ENCODE measurements at regions not wholly inside any gene's neighbourhood (a gene's known extent, or its start where the extent isn't known, plus 50 kb on each side); places are given as distances from the start of the nearest gene placed in this dataset.

DNA sequence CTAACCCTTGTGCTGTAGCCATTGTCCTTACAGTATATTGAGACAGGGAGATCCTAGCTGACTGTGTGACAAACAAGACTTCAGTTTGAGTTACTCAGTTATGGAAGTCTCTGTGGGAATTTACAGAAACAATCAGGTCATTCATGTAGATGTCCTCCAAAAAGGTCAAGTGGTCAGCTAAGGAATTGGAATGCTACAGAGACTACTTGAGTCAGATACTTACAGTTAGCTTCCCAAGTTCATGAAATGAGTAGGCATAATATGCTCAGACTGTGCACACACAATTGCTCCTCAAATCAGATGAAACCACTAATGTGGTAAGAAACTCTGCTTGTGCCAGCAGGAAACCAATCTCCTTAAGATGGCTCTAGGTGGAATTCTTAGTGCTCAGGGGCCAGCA, 985.7 kb downstream of the NSUN3 start:
- Histone ChIP-seq H4K20me1 (ENCODE audit: insufficient read depth, low read depth, low read length) (no peaks in the 10 kb centered on the region), H3K4me2 (ENCODE audit: low read depth, low read length, poor library complexity, severe bottlenecking) (no peak overlapping the region), H3K9ac (ENCODE audit: low read length) (no peak overlapping the region), H2AFZ (ENCODE audit: low read length) (no peak overlapping the region), H3K27ac (ENCODE audit: low read length) (no peak overlapping the region), H3K27me3 (ENCODE audit: low read length) (no peaks in the 10 kb centered on the region), H3K36me3 (ENCODE audit: insufficient read depth, low read length) (no peaks in the 10 kb centered on the region), H3K9me2 (replicated peaks; ENCODE audit: insufficient read depth, low read length) (no peaks in the 10 kb centered on the region), H3K9me3 (ENCODE audit: low read length) (no peaks in the 10 kb centered on the region), H3K79me2 (ENCODE audit: low read length) (no peaks in the 10 kb centered on the region), H3K4me3 (ENCODE audit: low read length) (no peak overlapping the region), H3K4me1 (ENCODE audit: low read length) (no peaks in the 10 kb centered on the region)
- DNase-seq: no peak

DNA sequence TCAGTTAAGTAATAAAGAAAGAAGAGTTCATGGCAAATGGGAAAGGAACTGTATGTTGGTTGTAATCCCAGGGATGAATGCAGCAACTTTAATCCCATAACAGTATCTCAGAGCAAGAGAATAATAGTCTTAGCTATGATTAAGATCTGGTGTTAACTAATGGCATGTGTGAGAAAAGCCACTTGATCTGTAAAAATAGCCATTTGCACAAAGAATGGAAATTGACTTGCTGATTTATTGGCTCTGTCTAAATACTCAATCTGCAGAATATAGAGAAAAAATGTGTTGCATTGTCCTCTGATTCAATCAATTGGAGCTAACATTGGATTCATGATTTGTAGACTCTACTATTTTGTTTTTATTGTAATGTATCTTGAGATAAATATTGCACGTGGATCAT, 987.0 kb downstream of the NSUN3 start:
- Histone ChIP-seq H3K9me2 (replicated peaks; ENCODE audit: insufficient read depth, low read length) (no peaks in the 10 kb centered on the region), H3K4me2 (ENCODE audit: low read depth, low read length, poor library complexity, severe bottlenecking) (no peak overlapping the region), H3K79me2 (ENCODE audit: low read length) (no peaks in the 10 kb centered on the region), H3K9ac (ENCODE audit: low read length) (no peak overlapping the region), H3K4me1 (ENCODE audit: low read length) (no peaks in the 10 kb centered on the region), H4K20me1 (ENCODE audit: insufficient read depth, low read depth, low read length) (no peaks in the 10 kb centered on the region), H3K9me3 (ENCODE audit: low read length) (no peaks in the 10 kb centered on the region), H3K27me3 (ENCODE audit: low read length) (no peaks in the 10 kb centered on the region), H2AFZ (ENCODE audit: low read length) (no peak overlapping the region), H3K4me3 (ENCODE audit: low read length) (no peak overlapping the region), H3K27ac (ENCODE audit: low read length) (no peak overlapping the region), H3K36me3 (ENCODE audit: insufficient read depth, low read length) (no peaks in the 10 kb centered on the region)
- no peak for DNase-seq

DNA sequence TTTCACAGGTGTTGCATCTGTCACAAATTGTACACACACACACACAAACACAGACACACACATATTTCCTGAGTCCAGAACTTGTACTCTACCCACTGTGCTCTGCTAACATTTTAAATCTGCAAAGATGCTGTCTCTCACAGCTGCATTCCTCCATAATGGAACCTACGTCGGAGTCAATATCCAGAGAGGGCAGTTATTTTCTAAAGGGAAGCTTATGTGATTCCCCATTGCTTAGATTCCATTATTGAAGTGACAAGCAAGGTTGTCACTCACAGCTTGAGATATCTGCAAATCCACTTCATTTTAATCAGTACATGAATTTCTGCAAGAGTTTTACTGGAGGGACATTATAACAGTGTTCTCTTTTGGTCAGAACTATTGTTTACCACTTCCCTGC, 992.4 kb downstream of the NSUN3 start:
- H3K27ac ChIP-seq (ENCODE audit: low read length): no peak overlapping the region
- no peaks in the 10 kb centered on the region for H3K9me3 ChIP-seq (ENCODE audit: low read length)
- H3K9ac ChIP-seq (ENCODE audit: low read length): no peak overlapping the region
- no peak overlapping the region for H2AFZ ChIP-seq (ENCODE audit: low read length)
- DNase-seq: no peak
- no peak overlapping the region for H3K4me3 ChIP-seq (ENCODE audit: low read length)
- no peaks in the 10 kb centered on the region for H4K20me1 ChIP-seq (ENCODE audit: insufficient read depth, low read depth, low read length)
- no peaks in the 10 kb centered on the region for H3K79me2 ChIP-seq (ENCODE audit: low read length)
- no peaks in the 10 kb centered on the region for H3K9me2 ChIP-seq (replicated peaks; ENCODE audit: insufficient read depth, low read length)
- H3K4me1 ChIP-seq (ENCODE audit: low read length): no peaks in the 10 kb centered on the region
- no peaks in the 10 kb centered on the region for H3K27me3 ChIP-seq (ENCODE audit: low read length)
- H3K4me2 ChIP-seq (ENCODE audit: low read depth, low read length, poor library complexity, severe bottlenecking): no peak overlapping the region
- H3K36me3 ChIP-seq (ENCODE audit: insufficient read depth, low read length): no peaks in the 10 kb centered on the region

DNA sequence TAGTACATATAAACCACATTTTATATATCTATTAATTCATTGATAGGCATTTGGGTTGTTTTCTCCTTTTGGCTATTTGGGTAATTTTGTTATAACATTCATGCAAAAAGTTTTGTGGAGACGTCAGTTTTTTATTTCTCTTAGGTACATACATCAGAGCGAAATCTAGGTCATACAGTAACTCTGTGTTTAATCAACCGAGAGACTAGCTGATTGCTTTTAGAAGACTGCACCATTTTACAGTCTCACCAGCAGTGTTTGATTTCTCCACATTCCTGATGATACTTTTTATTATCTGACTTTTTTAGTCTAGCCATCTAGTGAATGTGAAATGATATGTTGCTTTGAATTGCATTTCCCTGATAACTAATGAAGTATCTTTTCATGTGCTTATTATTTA, 1019.3 kb downstream of the NSUN3 start:
- H3K27ac ChIP-seq (ENCODE audit: low read length): no peak overlapping the region
- no peaks in the 10 kb centered on the region for H3K36me3 ChIP-seq (ENCODE audit: insufficient read depth, low read length)
- H3K4me3 ChIP-seq (ENCODE audit: low read length): no peak overlapping the region
- H3K79me2 ChIP-seq (ENCODE audit: low read length): no peaks in the 10 kb centered on the region
- H3K4me2 ChIP-seq (ENCODE audit: low read depth, low read length, poor library complexity, severe bottlenecking): no peak overlapping the region
- no peak for DNase-seq
- no peak overlapping the region for H3K9ac ChIP-seq (ENCODE audit: low read length)
- no peaks in the 10 kb centered on the region; the same call in 1 of the 2 replicates for H3K9me3 ChIP-seq (ENCODE audit: low read length)
- no peak overlapping the region for H2AFZ ChIP-seq (ENCODE audit: low read length)
- H3K4me1 ChIP-seq (ENCODE audit: low read length): no peaks in the 10 kb centered on the region
- H3K9me2 ChIP-seq (replicated peaks; ENCODE audit: insufficient read depth, low read length): no peaks in the 10 kb centered on the region
- H3K27me3 ChIP-seq (ENCODE audit: low read length): no peaks in the 10 kb centered on the region
- no peaks in the 10 kb centered on the region for H4K20me1 ChIP-seq (ENCODE audit: insufficient read depth, low read depth, low read length)

DNA sequence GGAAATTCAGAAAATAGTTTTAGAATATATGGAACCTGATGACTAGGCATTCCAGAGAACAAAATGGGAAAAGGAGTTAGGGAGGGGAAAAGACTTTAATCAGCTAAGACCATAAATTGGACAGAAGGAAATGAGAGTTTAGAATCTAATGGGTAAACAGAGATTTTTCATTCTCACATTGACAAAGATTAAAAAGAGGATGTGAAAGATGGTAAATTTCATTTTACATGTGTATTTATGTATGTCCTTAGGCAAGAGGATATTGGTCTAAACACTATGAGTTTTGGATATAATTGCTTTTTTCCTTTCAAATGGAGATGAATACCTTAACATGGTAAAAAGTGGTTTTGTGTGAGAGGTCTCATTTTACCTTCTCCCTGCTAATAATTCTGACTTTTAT, 1021.9 kb downstream of the NSUN3 start:
- no peak overlapping the region for H3K27ac ChIP-seq (ENCODE audit: low read length)
- no peaks in the 10 kb centered on the region for H3K79me2 ChIP-seq (ENCODE audit: low read length)
- H3K9me2 ChIP-seq (replicated peaks; ENCODE audit: insufficient read depth, low read length): no peaks in the 10 kb centered on the region
- no peak overlapping the region for H3K4me3 ChIP-seq (ENCODE audit: low read length)
- no peak for DNase-seq
- no peaks in the 10 kb centered on the region for H3K27me3 ChIP-seq (ENCODE audit: low read length)
- no peak overlapping the region for H3K4me2 ChIP-seq (ENCODE audit: low read depth, low read length, poor library complexity, severe bottlenecking)
- no peak overlapping the region for H2AFZ ChIP-seq (ENCODE audit: low read length)
- no peaks in the 10 kb centered on the region for H3K36me3 ChIP-seq (ENCODE audit: insufficient read depth, low read length)
- H3K4me1 ChIP-seq (ENCODE audit: low read length): no peaks in the 10 kb centered on the region
- H3K9ac ChIP-seq (ENCODE audit: low read length): no peak overlapping the region
- no peaks in the 10 kb centered on the region for H3K9me3 ChIP-seq (ENCODE audit: low read length)
- no peaks in the 10 kb centered on the region for H4K20me1 ChIP-seq (ENCODE audit: insufficient read depth, low read depth, low read length)

DNA sequence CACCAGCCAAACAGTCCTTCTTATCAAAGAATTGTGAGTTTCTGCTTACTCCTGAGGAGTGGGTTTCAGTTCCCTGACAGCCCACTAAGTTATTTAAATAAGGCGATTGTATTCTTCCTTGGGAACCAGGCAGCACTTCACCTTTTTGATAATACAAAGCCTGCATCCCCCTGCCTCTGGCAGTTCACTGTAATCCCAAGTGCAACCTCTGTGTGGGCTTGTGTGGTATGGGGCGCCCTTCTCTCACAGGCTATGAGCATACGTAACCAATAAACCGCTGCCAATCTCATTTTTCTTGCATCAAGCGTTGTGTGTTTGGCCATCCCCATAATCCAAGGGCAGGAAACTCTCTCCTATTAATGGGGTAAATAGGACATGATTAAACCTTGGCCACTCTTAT, 1025.6 kb downstream of the NSUN3 start:
- Histone ChIP-seq H4K20me1 (ENCODE audit: insufficient read depth, low read depth, low read length) (no peaks in the 10 kb centered on the region), H3K79me2 (ENCODE audit: low read length) (no peaks in the 10 kb centered on the region), H2AFZ (ENCODE audit: low read length) (no peak overlapping the region), H3K36me3 (ENCODE audit: insufficient read depth, low read length) (no peaks in the 10 kb centered on the region), H3K9me3 (ENCODE audit: low read length) (no peaks in the 10 kb centered on the region; the same call in 1 of the 2 replicates), H3K27ac (ENCODE audit: low read length) (no peak overlapping the region), H3K9me2 (replicated peaks; ENCODE audit: insufficient read depth, low read length) (no peaks in the 10 kb centered on the region), H3K4me1 (ENCODE audit: low read length) (no peaks in the 10 kb centered on the region), H3K27me3 (ENCODE audit: low read length) (no peaks in the 10 kb centered on the region), H3K9ac (ENCODE audit: low read length) (no peak overlapping the region), H3K4me2 (ENCODE audit: low read depth, low read length, poor library complexity, severe bottlenecking) (no peak overlapping the region), H3K4me3 (ENCODE audit: low read length) (no peak overlapping the region)
- DNase-seq: no peak

DNA sequence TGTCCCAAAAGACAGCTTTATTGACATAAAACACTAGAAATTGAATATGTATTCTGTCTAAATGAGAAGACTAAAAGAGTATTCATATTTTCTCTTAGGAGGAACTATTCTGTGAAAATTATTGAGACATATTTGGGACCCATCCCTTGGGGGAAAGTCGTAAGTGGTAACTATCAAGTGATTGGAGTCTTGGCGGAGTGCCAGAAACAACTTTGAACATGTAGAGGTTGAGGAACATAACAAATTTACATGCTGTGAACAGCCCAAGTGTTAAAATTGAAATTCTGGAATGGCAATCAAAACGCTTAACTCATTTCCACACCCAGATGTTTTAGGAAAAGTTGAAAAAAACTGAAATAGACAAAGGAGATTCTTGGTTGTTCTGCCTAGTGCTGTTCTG, 1034.6 kb downstream of the NSUN3 start:
- Histone ChIP-seq H3K9ac (ENCODE audit: low read length) (no peak overlapping the region), H3K27ac (ENCODE audit: low read length) (0 out of 2 replicates have a peak overlapping the region, but pooled peaks have one; percentile 23), H3K4me2 (ENCODE audit: low read depth, low read length, poor library complexity, severe bottlenecking) (peak overlapping the region; percentile 26), H3K4me1 (ENCODE audit: low read length) (peaks cover 9% of the 10 kb centered on the region), H3K79me2 (ENCODE audit: low read length) (no peaks in the 10 kb centered on the region), H3K36me3 (ENCODE audit: insufficient read depth, low read length) (no peaks in the 10 kb centered on the region), H2AFZ (ENCODE audit: low read length) (no peak overlapping the region), H3K4me3 (ENCODE audit: low read length) (no peak overlapping the region), H3K9me3 (ENCODE audit: low read length) (no peaks in the 10 kb centered on the region), H3K27me3 (ENCODE audit: low read length) (no peaks in the 10 kb centered on the region), H4K20me1 (ENCODE audit: insufficient read depth, low read depth, low read length) (no peaks in the 10 kb centered on the region), H3K9me2 (replicated peaks; ENCODE audit: insufficient read depth, low read length) (no peaks in the 10 kb centered on the region)
- peak; percentile 43 for DNase-seq

DNA sequence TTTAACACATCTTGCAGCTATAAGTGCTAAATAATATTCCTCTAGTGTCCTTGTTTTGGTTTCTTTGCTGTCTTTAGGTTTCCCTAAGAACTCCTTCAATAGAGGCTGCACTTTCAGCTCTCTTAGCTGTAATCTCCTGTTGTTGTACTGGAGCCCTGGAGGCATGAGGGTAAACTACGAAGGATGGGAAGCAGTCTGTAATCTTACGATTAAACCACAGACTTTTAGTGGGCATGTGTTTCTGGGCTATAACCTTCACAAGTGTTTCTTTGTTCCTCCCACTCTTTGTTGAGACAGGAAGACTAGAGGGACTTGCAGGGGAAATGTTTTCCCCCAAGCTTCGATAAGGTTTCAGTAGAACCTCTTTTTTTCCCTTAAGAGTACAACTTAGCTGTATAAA, 1058.1 kb downstream of the NSUN3 start:
- no peaks in the 10 kb centered on the region for H4K20me1 ChIP-seq (ENCODE audit: insufficient read depth, low read depth, low read length)
- H3K27ac ChIP-seq (ENCODE audit: low read length): no peak overlapping the region
- 0 out of 2 replicates have a peak, but pooled peaks cover 3% of the 10 kb centered on the region for H3K9me3 ChIP-seq (ENCODE audit: low read length)
- H3K4me1 ChIP-seq (ENCODE audit: low read length): peaks cover 8% of the 10 kb centered on the region
- no peak for DNase-seq
- H2AFZ ChIP-seq (ENCODE audit: low read length): no peak overlapping the region
- no peaks in the 10 kb centered on the region for H3K27me3 ChIP-seq (ENCODE audit: low read length)
- H3K36me3 ChIP-seq (ENCODE audit: insufficient read depth, low read length): no peaks in the 10 kb centered on the region
- H3K79me2 ChIP-seq (ENCODE audit: low read length): no peaks in the 10 kb centered on the region
- no peak overlapping the region for H3K4me2 ChIP-seq (ENCODE audit: low read depth, low read length, poor library complexity, severe bottlenecking)
- H3K9me2 ChIP-seq (replicated peaks; ENCODE audit: insufficient read depth, low read length): no peaks in the 10 kb centered on the region
- H3K4me3 ChIP-seq (ENCODE audit: low read length): no peak overlapping the region
- H3K9ac ChIP-seq (ENCODE audit: low read length): no peak overlapping the region

DNA sequence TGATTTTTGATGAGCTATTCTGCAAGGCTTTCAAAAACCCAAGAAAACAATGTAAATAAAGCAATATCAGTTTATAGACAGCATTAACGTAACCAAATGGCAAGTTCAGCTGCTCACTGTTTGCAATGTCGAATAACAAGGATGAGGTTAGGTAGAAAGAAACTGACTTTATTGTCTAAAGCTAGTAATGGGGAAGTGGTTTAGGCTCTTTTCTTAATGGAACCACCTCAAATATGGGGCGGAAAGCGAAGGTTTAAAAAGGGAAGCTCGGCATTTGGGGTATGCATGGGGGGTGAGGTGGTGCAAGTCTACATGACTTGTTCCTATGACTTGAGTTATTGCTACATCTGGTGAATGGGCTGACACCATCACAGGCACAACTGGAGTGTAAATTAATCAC, 1060.2 kb downstream of the NSUN3 start:
- Histone ChIP-seq H2AFZ (ENCODE audit: low read length) (no peak overlapping the region), H3K4me2 (ENCODE audit: low read depth, low read length, poor library complexity, severe bottlenecking) (no peak overlapping the region)

More for the DNA sequence above, 1060.2 kb downstream of the NSUN3 start:
- Histone ChIP-seq H3K4me3 (ENCODE audit: low read length) (no peak overlapping the region), H3K9ac (ENCODE audit: low read length) (no peak overlapping the region), H3K4me1 (ENCODE audit: low read length) (peaks cover 8% of the 10 kb centered on the region), H3K9me3 (ENCODE audit: low read length) (0 out of 2 replicates have a peak, but pooled peaks cover 3% of the 10 kb centered on the region), H3K79me2 (ENCODE audit: low read length) (no peaks in the 10 kb centered on the region), H3K36me3 (ENCODE audit: insufficient read depth, low read length) (no peaks in the 10 kb centered on the region), H4K20me1 (ENCODE audit: insufficient read depth, low read depth, low read length) (no peaks in the 10 kb centered on the region), H3K9me2 (replicated peaks; ENCODE audit: insufficient read depth, low read length) (no peaks in the 10 kb centered on the region), H3K27ac (ENCODE audit: low read length) (no peak overlapping the region), H3K27me3 (ENCODE audit: low read length) (no peaks in the 10 kb centered on the region; the same call in 1 of the 2 replicates)
- no peak for DNase-seq

All from Karpas-422 (cell line).